HL-60 (cell line): ENCODE measurements at regions not wholly inside any gene's neighbourhood (a gene's known extent, or its start where the extent isn't known, plus 50 kb on each side); places are given as distances from the start of the nearest gene placed in this dataset.

Source experiments
- DNase-seq, 2 experiments: peaks; one replicate each; pipeline ENCODE4 v3.0.0-alpha.2; 2010 to 2020; ENCODE audit warnings: low read depth in 1 of 2, low spot score in 1 of 2
- H3K27ac ChIP-seq: fragments of 250-450 bp; sonication (Bioruptor Pico); replicated peaks from 2 replicates; pipeline ENCODE4 v1.5.1; 2020; ENCODE audit warnings: mild to moderate bottlenecking, moderate library complexity
- H3K27me3 ChIP-seq: fragments of 250-450 bp; sonication (Bioruptor Pico); 2 replicates; pipeline ENCODE4 v1.5.1; 2021; ENCODE audit warnings: mild to moderate bottlenecking, moderate library complexity; ENCODE audit not compliant: insufficient read depth, poor library complexity, severe bottlenecking
- H3K4me3 ChIP-seq: replicated peaks from 2 replicates; pipeline ENCODE4 v1.5.1; 2011; ENCODE audit warnings: mild to moderate bottlenecking, control low read depth, low read length; ENCODE audit not compliant: insufficient read depth
- CTCF ChIP-seq: IDR thresholded peaks from one replicate; pipeline ENCODE4 v1.5.1; 2011; ENCODE audit warnings: low read length, control low read depth, inconsistent platforms; ENCODE audit not compliant: insufficient read depth
- GABPA ChIP-seq: IDR thresholded peaks from 2 replicates; pipeline ENCODE4 v1.6.1; 2012; ENCODE audit warnings: low read depth
- POLR2AphosphoS5 ChIP-seq: IDR thresholded peaks from 2 replicates; pipeline ENCODE4 v1.6.1; 2012; ENCODE audit warnings: low read depth
- REST ChIP-seq: IDR thresholded peaks from 2 replicates; pipeline ENCODE4 v1.6.1; 2012; ENCODE audit warnings: low read depth; ENCODE audit not compliant: insufficient replicate concordance
- SPI1 ChIP-seq: IDR thresholded peaks from 2 replicates; pipeline ENCODE4 v1.6.1; 2012; ENCODE audit warnings: low read depth, mild to moderate bottlenecking, borderline replicate concordance

GRCh38 chr14:56374421-56374820 lies 205.2 kb upstream of the TMEM260 start:
- Histone ChIP-seq H3K4me3 (no peak overlapping the region), H3K27me3 (peaks cover 2% of the 10 kb centered on the region), H3K27ac (no peak overlapping the region)
- DNase-seq, result no peak
- TF ChIP-seq POLR2AphosphoS5 (no peak), GABPA (no peak), SPI1 (no peak), CTCF (no peak), REST (no peak)

GRCh38 chr14:56378046-56378445 lies 201.6 kb upstream of the TMEM260 start:
- TF ChIP-seq GABPA (no peak), POLR2AphosphoS5 (no peak), CTCF (no peak), REST (no peak), SPI1 (no peak)
- peaks cover 2% of the 10 kb centered on the region for H3K27me3 ChIP-seq
- no peak overlapping the region for H3K27ac ChIP-seq
- no peak overlapping the region for H3K4me3 ChIP-seq
- no peak for DNase-seq

GRCh38 chr14:56378475-56378877 lies 201.1 kb upstream of the TMEM260 start:
- H3K4me3 ChIP-seq, result no peak overlapping the region
- H3K27me3 ChIP-seq, result peaks cover 2% of the 10 kb centered on the region
- no peak overlapping the region for H3K27ac ChIP-seq
- DNase-seq, result no peak
- no peak for TF ChIP-seq SPI1
- TF ChIP-seq GABPA, result no peak
- no peak for TF ChIP-seq REST
- no peak for TF ChIP-seq POLR2AphosphoS5
- no peak for TF ChIP-seq CTCF
